ENCODE measurements at regions not wholly inside any gene's neighbourhood (a gene's known extent, or its start where the extent isn't known, plus 50 kb on each side); places are given as distances from the start of the nearest gene placed in this dataset.

DNA sequence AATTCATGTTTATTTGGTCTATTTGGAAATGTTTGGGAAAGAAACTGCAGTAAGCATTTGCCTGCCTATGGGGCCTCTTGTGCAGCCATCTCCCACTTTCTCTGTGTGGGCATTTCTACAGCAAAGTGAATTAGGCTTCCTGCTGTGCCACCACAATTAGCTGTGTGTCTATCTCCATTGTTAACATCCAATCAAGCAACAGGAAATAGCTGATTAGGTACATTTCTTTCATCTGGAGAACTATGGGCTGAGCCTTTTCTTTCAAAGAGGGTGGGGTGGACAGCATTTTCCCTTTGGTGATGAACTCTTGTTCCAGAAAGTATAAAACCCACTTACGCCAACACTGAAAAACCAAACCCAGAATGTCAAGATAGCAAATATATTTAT, 640.0 kb downstream of the ACTR3B start:
- TF ChIP-seq EZH2 (IDR thresholded peaks at IDR 0.05) (no peak), EZH2phosphoT487 (IDR thresholded peaks at IDR 0.05) (no peak)
- TF ChIP-seq, protein P1, sequence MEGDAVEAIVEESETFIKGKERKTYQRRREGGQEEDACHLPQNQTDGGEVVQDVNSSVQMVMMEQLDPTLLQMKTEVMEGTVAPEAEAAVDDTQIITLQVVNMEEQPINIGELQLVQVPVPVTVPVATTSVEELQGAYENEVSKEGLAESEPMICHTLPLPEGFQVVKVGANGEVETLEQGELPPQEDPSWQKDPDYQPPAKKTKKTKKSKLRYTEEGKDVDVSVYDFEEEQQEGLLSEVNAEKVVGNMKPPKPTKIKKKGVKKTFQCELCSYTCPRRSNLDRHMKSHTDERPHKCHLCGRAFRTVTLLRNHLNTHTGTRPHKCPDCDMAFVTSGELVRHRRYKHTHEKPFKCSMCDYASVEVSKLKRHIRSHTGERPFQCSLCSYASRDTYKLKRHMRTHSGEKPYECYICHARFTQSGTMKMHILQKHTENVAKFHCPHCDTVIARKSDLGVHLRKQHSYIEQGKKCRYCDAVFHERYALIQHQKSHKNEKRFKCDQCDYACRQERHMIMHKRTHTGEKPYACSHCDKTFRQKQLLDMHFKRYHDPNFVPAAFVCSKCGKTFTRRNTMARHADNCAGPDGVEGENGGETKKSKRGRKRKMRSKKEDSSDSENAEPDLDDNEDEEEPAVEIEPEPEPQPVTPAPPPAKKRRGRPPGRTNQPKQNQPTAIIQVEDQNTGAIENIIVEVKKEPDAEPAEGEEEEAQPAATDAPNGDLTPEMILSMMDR (IDR thresholded peaks at IDR 0.05), result no peak

Data from neural progenitor cell (in vitro differentiated cells).